Stimulated activated naive B cell treated with anti-CD40 and anti-IgM and Interleukin-4, amounts not matched to agents 10 μg/mL and 1 μg/mL and 100 μg/mL, for 72 hours (primary cell): ENCODE measurements at regions not wholly inside any gene's neighbourhood (a gene's known extent, or its start where the extent isn't known, plus 50 kb on each side); places are given as distances from the start of the nearest gene placed in this dataset.
A peak's percentile ranks its signal among the peaks of the same experiment; 100 is the strongest.
"Not testable (repeated sequence)": the region's sequence is repeated elsewhere in the genome, so short reads cannot be mapped to it uniquely, and the experiment has no call there.

Experiments
- ATAC-seq, 2 donors: fragments of 150-1000 bp; cut with Tn5 transposase; replicated peaks; 2 replicates each; pipeline ENCODE4 v1.10.0; 2021; ENCODE audit warnings: moderate library complexity in 1 of 2
- DNase-seq: peaks from one replicate; pipeline ENCODE4 v3.0.0; 2021
- H3K27ac Mint-ChIP-seq: one replicate; pipeline ENCODE4 v1.8.0; 2022; ENCODE audit warnings: mild to moderate bottlenecking, mixed read lengths
- H3K27me3 Mint-ChIP-seq, 2 donors: one replicate each; pipeline ENCODE4 v1.8.0; 2022; ENCODE audit warnings: mixed read lengths in 2 of 2
- H3K36me3 Mint-ChIP-seq, 2 donors: one replicate each; pipeline ENCODE4 v1.8.0; 2022; ENCODE audit warnings: mixed read lengths in 2 of 2, mild to moderate bottlenecking in 1 of 2
- H3K4me1 Mint-ChIP-seq, 2 donors: one replicate each; pipeline ENCODE4 v1.8.0; 2022; ENCODE audit warnings: mixed read lengths in 2 of 2, mild to moderate bottlenecking in 1 of 2
- H3K4me3 Mint-ChIP-seq, 2 donors: one replicate each; pipeline ENCODE4 v1.8.0; 2022; ENCODE audit warnings: mild to moderate bottlenecking in 2 of 2, mixed read lengths in 2 of 2, moderate library complexity in 1 of 2
- H3K9me3 Mint-ChIP-seq, 2 donors: one replicate each; pipeline ENCODE4 v1.8.0; 2022; ENCODE audit warnings: mixed read lengths in 2 of 2, mild to moderate bottlenecking in 1 of 2

DNA sequence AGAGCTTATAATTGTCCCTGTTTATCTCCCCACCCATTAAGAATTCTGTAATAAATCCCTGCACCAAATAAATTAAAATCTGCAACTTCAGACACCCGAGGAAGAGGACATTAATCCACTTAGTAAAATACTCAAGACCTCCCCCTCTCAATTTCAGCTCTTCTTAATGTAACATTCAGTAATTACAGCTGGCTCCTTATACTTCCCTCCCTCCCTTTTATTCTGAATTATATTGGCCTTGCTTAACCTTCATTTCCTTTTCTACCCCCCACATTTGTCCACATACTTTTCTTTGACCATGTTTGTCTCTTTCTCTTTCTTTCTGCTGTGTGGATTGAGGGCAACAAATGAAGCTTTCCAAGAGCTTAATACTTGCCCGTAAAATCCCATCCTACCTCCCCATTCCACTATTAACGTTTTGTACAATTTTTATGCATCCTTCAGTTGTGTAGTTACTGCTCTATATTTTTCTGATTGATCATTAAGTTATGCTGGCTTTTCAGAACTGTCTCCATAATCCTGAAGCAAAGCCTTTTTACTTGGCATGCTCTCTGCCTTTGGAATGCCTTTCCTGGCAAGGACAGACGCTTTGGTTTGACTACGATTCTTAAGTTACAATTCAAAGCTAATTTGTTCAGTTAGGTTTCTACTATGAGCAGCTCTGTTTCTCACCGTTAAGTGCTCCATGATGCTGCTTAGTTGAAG, 580.1 kb downstream of the ZEB2 start:
- H3K9me3 Mint-ChIP-seq = no peaks in the 10 kb centered on the region
- no peak overlapping the region for H3K4me3 Mint-ChIP-seq
- ATAC-seq (no peak), DNase-seq (no peak)
- peaks cover 5 to 11% of the 10 kb centered on the region in 2 donors for H3K4me1 Mint-ChIP-seq
- H3K27ac Mint-ChIP-seq = no peak overlapping the region
- H3K27me3 Mint-ChIP-seq = peaks cover 35 to 43% of the 10 kb centered on the region in 2 donors
- peaks cover 6 to 19% of the 10 kb centered on the region in 2 donors for H3K36me3 Mint-ChIP-seq

DNA sequence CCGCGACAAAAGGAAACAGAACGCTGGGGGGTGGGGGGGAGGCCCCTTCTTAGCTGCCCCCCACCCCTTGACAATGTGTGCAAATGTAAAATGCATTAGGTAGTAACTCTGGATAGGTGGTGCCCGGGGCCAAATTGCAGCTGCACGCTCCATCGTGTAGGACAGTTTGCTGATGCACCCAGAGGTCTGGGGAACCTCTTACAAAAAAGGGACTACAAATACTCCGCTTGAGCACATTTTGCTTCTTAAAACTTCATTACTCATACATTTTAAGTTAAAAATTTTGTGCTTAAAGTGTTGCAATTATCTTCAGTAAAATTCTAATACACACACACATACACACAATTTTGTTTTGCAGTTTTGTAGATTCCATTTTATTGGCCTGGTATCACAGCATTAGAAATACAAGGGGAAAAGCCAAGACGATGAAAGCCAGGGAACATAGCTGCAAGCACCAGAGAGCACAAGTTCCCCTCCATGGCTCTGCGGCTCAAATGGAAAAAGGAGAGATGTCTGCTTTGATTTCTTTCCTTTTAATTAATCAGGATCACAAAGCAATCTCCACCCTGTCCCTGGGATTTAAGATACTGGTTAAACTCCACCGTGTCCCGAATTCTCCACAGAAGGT, 582.1 kb downstream of the ZEB2 start:
- ATAC-seq (peak; percentile 45 to 49), DNase-seq (no peak)
- H3K9me3 Mint-ChIP-seq = no peaks in the 10 kb centered on the region
- H3K36me3 Mint-ChIP-seq = peaks cover 6 to 13% of the 10 kb centered on the region in 2 donors
- peak overlapping the region; percentile 42 for H3K27ac Mint-ChIP-seq
- H3K4me3 Mint-ChIP-seq = peak overlapping the region; percentile 60 to 85
- peaks cover 35 to 48% of the 10 kb centered on the region in 2 donors for H3K27me3 Mint-ChIP-seq
- peaks cover 10 to 18% of the 10 kb centered on the region in 2 donors for H3K4me1 Mint-ChIP-seq

DNA sequence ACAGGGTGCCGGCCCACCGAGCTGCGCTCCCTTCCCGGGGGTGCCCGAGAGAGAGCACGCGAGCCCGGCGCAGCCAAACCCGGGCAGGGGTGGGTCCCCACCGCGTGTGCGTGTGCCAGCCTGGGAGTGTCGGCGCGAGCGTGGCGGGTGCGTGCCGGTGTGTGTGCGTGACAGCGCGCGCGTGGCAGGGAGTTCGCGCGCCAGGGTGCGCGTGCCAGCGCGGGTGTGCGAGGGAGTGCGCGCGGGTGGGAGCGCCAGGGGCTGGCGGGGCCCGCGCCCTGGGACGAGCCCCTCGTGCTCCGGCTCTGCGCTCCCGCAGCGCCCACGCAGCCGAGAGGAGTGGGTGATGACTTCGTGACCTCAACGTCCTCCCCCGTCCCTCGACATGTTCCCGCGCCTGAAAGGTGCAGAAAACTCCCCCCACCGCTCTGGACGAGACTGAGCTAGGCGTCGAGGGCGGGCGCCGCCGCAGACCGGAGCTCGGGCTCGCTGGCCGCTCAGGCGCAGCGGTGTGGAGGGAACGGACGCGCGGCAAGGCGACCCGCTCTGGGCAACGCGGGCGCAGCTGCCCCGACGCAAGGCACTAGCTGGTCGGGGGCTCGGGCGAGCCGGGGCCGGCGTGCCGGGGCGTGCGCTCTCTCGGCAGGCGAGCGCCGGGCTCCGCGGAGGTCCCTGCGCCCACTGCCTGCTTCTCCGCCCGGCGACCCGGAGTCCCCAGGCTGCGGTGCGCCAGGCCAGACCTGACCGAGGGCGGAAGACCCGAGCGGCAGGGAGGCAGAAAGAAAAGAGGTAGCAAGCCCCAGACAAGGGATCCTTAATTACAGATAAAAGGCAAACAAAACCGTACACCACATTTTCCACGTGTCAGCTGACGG, 582.8 kb downstream of the ZEB2 start:
- DNase-seq (peak; percentile 45), ATAC-seq (peak; percentile 84 to 85)
- Mint-ChIP-seq H3K27ac (peak overlapping the region; percentile 42), H3K36me3 (peaks cover under 1 to 7% of the 10 kb centered on the region in 2 donors), H3K4me3 (peak overlapping the region; percentile 83 to 85), H3K27me3 (peaks cover 36 to 48% of the 10 kb centered on the region in 2 donors), H3K9me3 (no peaks in the 10 kb centered on the region), H3K4me1 (peaks cover 10 to 18% of the 10 kb centered on the region in 2 donors)

DNA sequence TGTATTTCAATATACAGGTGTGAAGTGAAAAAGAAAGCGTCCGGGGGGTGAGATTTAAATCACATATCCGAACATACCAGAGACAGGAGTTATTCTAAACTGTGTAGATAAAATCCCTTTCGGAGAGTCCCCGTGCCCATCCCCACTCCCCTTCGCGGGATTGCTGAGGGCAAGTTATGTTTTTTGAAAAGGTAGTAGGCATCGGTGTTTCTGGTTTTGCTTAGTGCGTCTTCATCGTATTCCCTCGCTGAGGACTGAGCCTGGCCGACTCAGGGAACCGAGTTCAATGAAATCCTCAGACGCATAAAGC, 583.4 kb downstream of the ZEB2 start:
- Mint-ChIP-seq H3K4me3 (peak overlapping the region; percentile 83 to 85), H3K27me3 (peaks cover 42 to 53% of the 10 kb centered on the region in 2 donors), H3K27ac (no peak overlapping the region), H3K4me1 (peaks cover 10 to 18% of the 10 kb centered on the region in 2 donors), H3K36me3 (peaks cover 0 to 6% of the 10 kb centered on the region in 2 donors), H3K9me3 (no peaks in the 10 kb centered on the region)
- no peak for ATAC-seq
- no peak for DNase-seq

DNA sequence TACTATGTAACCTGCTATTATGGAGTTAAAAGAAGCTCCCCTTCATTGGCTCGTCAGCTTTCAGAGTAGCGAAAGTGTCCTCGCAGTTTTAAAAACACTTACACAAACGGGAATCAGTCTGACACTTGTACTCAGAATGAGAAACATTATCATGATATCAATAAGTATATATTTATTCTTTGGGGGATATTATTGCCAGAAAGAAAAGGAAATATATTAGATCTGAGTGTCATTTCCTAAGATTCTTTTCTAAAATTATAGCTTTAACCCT, 584.5 kb downstream of the ZEB2 start:
- DNase-seq = no peak
- Mint-ChIP-seq H3K4me1 (peaks cover 10 to 18% of the 10 kb centered on the region in 2 donors), H3K9me3 (no peaks in the 10 kb centered on the region), H3K36me3 (no peaks in the 10 kb centered on the region), H3K27me3 (peaks cover 37 to 57% of the 10 kb centered on the region in 2 donors), H3K4me3 (no peak overlapping the region), H3K27ac (no peak overlapping the region)
- no peak for ATAC-seq

DNA sequence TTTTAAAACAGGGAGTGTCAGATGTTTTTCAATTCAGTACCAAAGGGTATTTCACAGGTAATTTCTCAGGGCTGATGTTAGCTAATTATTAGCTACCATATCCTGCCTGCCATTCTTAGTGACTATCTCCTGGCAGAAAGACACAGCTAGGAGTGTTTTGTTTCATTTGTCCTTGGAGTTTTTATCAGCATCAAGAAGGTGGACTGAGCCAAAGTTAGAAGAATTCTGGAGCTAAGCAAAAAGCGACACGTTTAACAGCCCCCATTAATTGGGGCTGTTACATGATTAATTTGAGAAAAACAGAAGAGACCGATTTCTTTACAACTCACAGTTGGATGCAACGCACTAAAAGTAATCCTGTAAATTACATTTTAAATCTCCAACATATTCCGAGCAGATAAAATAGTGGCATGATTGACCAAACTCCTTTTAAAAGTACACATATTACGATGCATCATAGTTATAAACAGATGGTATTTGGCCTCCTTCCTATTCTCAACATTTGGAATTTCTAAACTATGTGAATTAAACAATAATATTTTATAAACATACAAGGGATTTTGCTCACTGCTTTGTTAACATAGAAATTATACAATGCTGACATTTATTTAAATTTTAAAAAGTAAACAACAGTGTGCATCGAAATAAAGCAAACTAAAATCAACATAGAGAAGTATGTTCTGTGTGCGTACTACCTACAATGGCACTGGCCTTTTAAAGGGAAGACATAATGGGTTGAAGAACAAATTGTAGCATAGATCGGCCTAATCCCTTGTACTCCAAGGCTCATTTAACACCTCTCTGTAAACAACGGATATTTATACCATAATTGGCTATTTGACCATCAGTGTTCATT, 585.1 kb downstream of the ZEB2 start:
- Mint-ChIP-seq H3K27ac (no peak overlapping the region), H3K36me3 (no peaks in the 10 kb centered on the region), H3K4me3 (peak overlapping the region in 1 of 2 donors; percentile 25), H3K27me3 (peaks cover 36 to 54% of the 10 kb centered on the region in 2 donors), H3K9me3 (no peaks in the 10 kb centered on the region), H3K4me1 (peaks cover 10 to 18% of the 10 kb centered on the region in 2 donors)
- DNase-seq (no peak), ATAC-seq (no peak)

DNA sequence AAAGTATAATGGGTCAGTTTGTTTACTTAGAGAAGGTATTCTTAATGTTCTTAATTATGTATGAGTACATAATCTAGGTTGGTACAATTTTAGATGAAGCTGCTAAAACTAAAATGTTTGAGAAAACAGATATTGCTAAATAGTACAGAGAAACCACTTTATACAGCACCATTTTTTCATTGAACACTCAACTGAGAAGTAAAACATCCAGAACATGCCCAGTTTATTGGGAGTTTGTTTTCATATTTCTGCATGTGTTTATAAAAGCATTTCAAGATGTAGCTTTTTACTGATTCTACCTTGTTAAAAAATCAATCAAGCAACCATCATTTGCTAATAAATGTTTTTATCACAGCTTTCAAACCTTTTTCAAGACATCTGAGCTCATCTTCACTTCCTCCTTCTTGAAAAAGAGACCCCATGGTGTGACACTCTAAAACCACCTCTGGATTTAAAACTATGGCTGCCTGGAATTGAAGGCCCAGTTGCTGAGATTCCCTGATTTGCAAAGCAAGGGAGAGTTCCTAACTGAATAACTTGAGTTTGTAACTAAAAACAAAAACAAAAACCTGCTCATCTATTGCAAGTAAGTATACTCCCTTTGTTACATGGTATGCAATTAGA, 585.9 kb downstream of the ZEB2 start:
- Mint-ChIP-seq H3K27me3 (peaks cover 32 to 48% of the 10 kb centered on the region in 2 donors), H3K9me3 (no peaks in the 10 kb centered on the region), H3K4me1 (peaks cover 10 to 18% of the 10 kb centered on the region in 2 donors), H3K4me3 (peak overlapping the region in 1 of 2 donors; percentile 25), H3K27ac (no peak overlapping the region), H3K36me3 (no peaks in the 10 kb centered on the region)
- DNase-seq (no peak), ATAC-seq (no peak)

DNA sequence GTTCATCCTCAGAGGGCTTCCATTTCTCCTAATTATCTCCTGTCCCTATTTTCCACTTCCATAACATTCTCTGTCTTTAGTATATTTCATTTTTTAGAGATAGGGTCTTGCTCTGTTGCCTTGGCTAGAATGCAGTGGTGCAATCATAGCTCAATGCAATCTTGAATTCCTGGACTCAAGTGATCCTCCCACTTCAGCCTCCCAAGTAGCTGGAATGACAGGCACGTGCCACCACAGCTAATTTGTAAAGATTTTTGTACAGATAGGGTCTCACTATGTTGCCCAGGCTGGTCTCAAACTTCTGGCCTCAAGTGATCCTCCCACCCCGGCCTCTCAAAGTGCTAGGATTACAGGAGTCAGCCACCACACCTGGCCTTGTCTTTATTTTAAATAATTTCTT, 589.0 kb downstream of the ZEB2 start:
- H3K9me3 Mint-ChIP-seq = no peaks in the 10 kb centered on the region
- no peak for DNase-seq
- H3K4me1 Mint-ChIP-seq = peaks cover 7 to 8% of the 10 kb centered on the region in 2 donors
- H3K27me3 Mint-ChIP-seq = peaks cover 18 to 25% of the 10 kb centered on the region in 2 donors
- no peaks in the 10 kb centered on the region for H3K36me3 Mint-ChIP-seq
- no peak for ATAC-seq
- no peak overlapping the region for H3K4me3 Mint-ChIP-seq
- H3K27ac Mint-ChIP-seq = no peak overlapping the region

DNA sequence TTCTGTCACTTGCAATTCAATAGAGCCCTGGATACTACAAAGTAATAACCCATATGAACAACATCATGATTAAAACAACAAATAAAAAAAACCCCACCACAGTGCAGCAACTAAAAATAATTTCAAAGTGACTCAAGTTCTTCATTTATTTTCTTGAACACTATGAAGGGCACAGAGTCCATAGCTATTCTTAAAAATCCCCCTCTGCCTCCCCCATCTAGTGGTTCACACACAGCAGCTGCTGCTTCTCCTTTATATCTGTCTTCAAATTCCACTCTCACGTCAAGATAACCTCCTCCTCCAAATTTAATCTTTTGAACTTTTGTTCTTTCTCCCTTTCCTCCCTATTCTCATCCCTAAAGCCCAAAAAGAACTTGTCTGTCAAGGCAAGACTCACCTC, 591.3 kb downstream of the ZEB2 start:
- Mint-ChIP-seq H3K4me1 (peaks cover 0 to 3% of the 10 kb centered on the region in 2 donors), H3K27ac (no peak overlapping the region), H3K4me3 (no peak overlapping the region), H3K9me3 (no peaks in the 10 kb centered on the region), H3K36me3 (no peaks in the 10 kb centered on the region), H3K27me3 (peaks cover 19 to 21% of the 10 kb centered on the region in 2 donors)
- ATAC-seq = peak in 1 of 2 donors; percentile 20
- DNase-seq = no peak

DNA sequence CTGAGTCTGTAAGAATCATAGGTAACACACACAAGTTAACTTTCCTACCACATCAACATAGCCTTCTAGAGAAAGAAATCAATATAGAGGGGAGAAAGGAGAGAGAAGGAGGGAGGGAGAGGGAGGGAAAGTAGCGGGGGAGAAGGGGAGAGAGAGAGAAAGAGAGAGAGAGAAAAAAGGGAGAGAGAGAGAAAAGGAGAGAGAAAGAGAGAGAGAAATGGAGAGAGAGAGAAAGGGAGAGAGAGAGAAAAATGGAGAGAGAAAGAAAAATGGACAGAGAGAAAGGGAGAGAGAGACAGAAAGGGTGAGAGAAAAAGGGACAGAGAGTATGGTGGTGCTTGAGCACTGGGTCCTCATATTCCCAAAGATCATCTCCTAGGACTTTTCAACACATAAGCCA, 591.7 kb downstream of the ZEB2 start:
- DNase-seq = no peak
- peaks cover 0 to 3% of the 10 kb centered on the region in 2 donors for H3K4me1 Mint-ChIP-seq
- no peak for ATAC-seq
- H3K9me3 Mint-ChIP-seq = no peaks in the 10 kb centered on the region
- H3K36me3 Mint-ChIP-seq = no peaks in the 10 kb centered on the region
- H3K4me3 Mint-ChIP-seq = no peak overlapping the region
- H3K27ac Mint-ChIP-seq = no peak overlapping the region
- peaks cover 19 to 21% of the 10 kb centered on the region in 2 donors for H3K27me3 Mint-ChIP-seq

DNA sequence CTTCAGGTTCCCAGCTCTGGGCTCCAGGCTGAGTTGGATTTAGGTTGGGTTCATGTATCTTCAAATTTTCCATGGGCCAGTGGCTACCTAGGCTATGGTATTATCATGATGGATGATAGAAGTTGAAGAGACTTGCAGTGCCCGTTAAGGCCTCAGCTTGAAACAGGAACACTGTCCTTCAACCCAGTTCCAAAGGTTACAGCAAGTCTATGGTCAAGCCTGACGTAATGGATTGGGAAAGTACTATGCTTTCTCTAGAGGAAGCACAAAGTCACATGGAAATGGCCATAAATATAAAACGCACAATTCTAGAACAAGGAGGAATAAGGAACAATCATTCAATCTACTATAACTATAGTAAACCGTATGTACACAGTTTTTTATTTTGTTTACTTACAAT, 593.2 kb downstream of the ZEB2 start:
- Mint-ChIP-seq H3K27me3 (peaks cover 15 to 18% of the 10 kb centered on the region in 2 donors), H3K27ac (no peak overlapping the region), H3K36me3 (peaks cover 0 to 2% of the 10 kb centered on the region in 2 donors), H3K4me3 (no peak overlapping the region), H3K4me1 (peaks cover 0 to 3% of the 10 kb centered on the region in 2 donors), H3K9me3 (no peaks in the 10 kb centered on the region)
- no peak for DNase-seq
- ATAC-seq = no peak

DNA sequence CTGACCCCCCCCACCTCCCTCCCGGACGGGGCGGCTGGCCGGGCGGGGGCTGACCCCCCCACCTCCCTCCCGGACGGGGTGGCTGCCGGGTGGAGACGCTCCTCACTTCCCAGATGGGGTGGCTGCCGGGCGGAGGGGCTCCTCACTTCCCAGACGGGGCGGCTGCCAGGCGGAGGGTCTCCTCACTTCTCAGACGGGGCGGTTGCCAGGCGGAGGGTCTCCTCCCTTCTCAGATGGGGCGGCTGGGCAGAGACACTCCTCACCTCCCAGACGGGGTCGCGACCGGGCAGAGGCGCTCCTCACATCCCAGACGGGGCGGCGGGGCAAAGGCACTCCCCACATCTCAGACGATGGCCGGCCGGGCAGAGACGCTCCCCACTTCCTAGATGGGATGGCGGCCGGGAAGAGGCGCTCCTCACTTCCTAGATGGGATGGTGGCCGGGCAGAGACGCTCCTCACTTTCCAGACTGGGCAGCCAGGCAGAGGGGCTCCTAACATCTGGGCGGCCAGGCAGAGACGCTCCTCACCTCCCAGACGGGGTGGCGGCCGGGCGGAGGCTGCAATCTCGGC, 597.6 kb downstream of the ZEB2 start:
- not testable (repeated sequence) for ATAC-seq, H3K27ac Mint-ChIP-seq, H3K4me3 Mint-ChIP-seq, DNase-seq, H3K4me1 Mint-ChIP-seq, H3K27me3 Mint-ChIP-seq, H3K36me3 Mint-ChIP-seq
- H3K9me3 Mint-ChIP-seq = peaks cover 16 to 18% of the 10 kb centered on the region in 2 donors

DNA sequence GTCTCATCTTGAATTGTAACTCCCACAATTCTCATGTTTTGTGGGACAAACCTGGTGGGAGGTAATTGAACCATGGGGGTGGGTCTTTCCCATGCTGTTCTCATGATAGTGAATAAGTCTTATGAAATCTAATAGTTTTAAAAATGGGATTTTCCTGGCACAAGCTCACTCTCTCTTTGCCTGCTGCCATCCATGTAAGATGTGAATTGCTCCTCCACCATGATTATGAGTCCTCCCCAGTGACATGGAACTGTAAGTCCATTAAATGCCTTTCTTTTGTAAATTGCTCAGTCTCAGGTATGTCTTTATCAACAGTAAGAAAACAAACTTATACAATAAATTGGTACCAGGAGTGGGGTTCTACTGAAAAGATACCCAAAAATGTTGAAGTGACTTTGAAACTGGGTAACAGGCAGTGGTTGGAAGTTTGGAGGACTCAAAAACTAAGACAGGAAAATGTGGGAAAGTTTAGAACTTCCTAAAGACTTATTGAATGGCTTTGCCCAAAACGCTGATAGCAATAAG, 601.4 kb downstream of the ZEB2 start:
- Mint-ChIP-seq H3K4me3 (no peak overlapping the region), H3K4me1 (no peaks in the 10 kb centered on the region), H3K27ac (no peak overlapping the region), H3K9me3 (peaks cover 16 to 18% of the 10 kb centered on the region in 2 donors), H3K27me3 (no peaks in the 10 kb centered on the region), H3K36me3 (peaks cover 8% of the 10 kb centered on the region in 2 donors)
- no peak for DNase-seq
- no peak for ATAC-seq
